K562 (cell line): ENCODE measurements at regions not wholly inside any gene's neighbourhood (a gene's known extent, or its start where the extent isn't known, plus 50 kb on each side); places are given as distances from the start of the nearest gene placed in this dataset.

Experiments
- ATAC-seq: fragments of 200-7000 bp; cut with Tn5 transposase; 3 replicates; pipeline ENCODE4 v1.9.1; 2020; ENCODE audit warnings: moderate library complexity
- BruUV-seq: library from RNA; stranded (reverse); fragments of 400-500 nt; replicated peaks from 2 replicates; lab custom pipeline; 2021; lab: Mats Ljungman, UMichigan
- CTCF ChIA-PET: fragments of 300-600 bp; formaldehyde crosslinking; extraction: SDS; loops from one replicate; lab custom pipeline; 2021; ENCODE audit warnings: low intra/inter-chr PET ratio; lab: Yijun Ruan, JAX
- POLR2A ChIA-PET: fragments of 300-600, 350-650 bp; sonication (Branson Sonifier 250); formaldehyde crosslinking; extraction: SDS; loops from one replicate; lab custom pipeline; 2021; ENCODE audit warnings: antibody characterized with exemption, inconsistent platforms; lab: Yijun Ruan, JAX
- DNase-seq, 4 experiments: peaks; one replicate each; pipeline versions ENCODE4 v3.0.0 to v3.0.0-alpha.2; 2011 to 2018; ENCODE audit warnings: low spot score in 3 of 4, mixed read lengths in 3 of 4; ENCODE audit errors: extremely low read depth in 1 of 4
- FAIRE-seq: peaks from 2 replicates; lab custom pipeline; 2011; peaks lifted over from hg19 to GRCh38; lab: Jason Lieb, UNC
- H2AFZ ChIP-seq: 2 replicates; pipeline ENCODE4 v1.6.0; 2011; ENCODE audit warnings: low read depth, low read length, control low read depth, inconsistent platforms
- H3K27ac ChIP-seq: fragments of 200-600 bp; 3 replicates; pipeline ENCODE4 v1.8.0; 2011; ENCODE audit warnings: low read depth, mild to moderate bottlenecking, control low read depth, inconsistent platforms, low read length, moderate library complexity, mixed read lengths; ENCODE audit errors: extremely low read depth
- H3K27me3 ChIP-seq, 2 experiments: fragments of 300-600 bp in 1 of 2; 2 replicates in 1 of 2; 3 replicates in 1 of 2; pipeline versions ENCODE4 v1.6.0 to v1.8.0; 2011; ENCODE audit warnings: inconsistent platforms in 2 of 2, low read length in 2 of 2, mild to moderate bottlenecking in 1 of 2, mixed read lengths in 1 of 2, moderate library complexity in 1 of 2; ENCODE audit not compliant: control insufficient read depth in 2 of 2, insufficient read depth in 2 of 2
- H3K36me3 ChIP-seq: fragments of 300-600 bp; 3 replicates; pipeline ENCODE4 v1.8.0; 2011; ENCODE audit warnings: mild to moderate bottlenecking, low read length, inconsistent platforms; ENCODE audit not compliant: control insufficient read depth, insufficient read depth
- H3K4me1 ChIP-seq, 2 experiments: fragments of 200-600 bp in 1 of 2; replicated peaks in 1 of 2; 2 replicates in 1 of 2; 3 replicates in 1 of 2; pipeline versions ENCODE4 v1.5.1 to v1.8.0; 2011; ENCODE audit warnings: inconsistent platforms in 2 of 2, low read length in 2 of 2, mild to moderate bottlenecking in 1 of 2, mixed read lengths in 1 of 2, moderate library complexity in 1 of 2; ENCODE audit not compliant: control insufficient read depth in 2 of 2, insufficient read depth in 2 of 2
- H3K4me2 ChIP-seq: 2 replicates; pipeline ENCODE4 v1.6.1; 2011; ENCODE audit warnings: low read length, control low read depth, inconsistent platforms, mixed read lengths; ENCODE audit not compliant: insufficient read depth
- H3K4me3 ChIP-seq: fragments of 200-600 bp; sonication (generic), shearing (Covaris generic); 2 replicates; pipeline ENCODE4 v1.5.1; 2016; ENCODE audit warnings: control low read depth, inconsistent platforms
- H3K79me2 ChIP-seq: fragments of 200-600 bp; 3 replicates; pipeline ENCODE4 v1.8.0; 2011; ENCODE audit warnings: low read length, inconsistent platforms; ENCODE audit not compliant: control insufficient read depth, insufficient read depth
- H3K9ac ChIP-seq, 2 experiments: 2 replicates each; pipeline versions ENCODE4 v1.6.0 to v1.6.1; 2011; ENCODE audit warnings: low read depth in 2 of 2, low read length in 2 of 2, control low read depth in 1 of 2, inconsistent platforms in 1 of 2, mild to moderate bottlenecking in 1 of 2, mixed read lengths in 1 of 2; ENCODE audit not compliant: insufficient read depth in 1 of 2
- H3K9me1 ChIP-seq: one replicate; pipeline ENCODE4 v1.6.0; 2011; ENCODE audit warnings: inconsistent platforms, mild to moderate bottlenecking, low read length, moderate library complexity; ENCODE audit not compliant: control insufficient read depth, insufficient read depth
- H3K9me3 ChIP-seq: replicated peaks from 2 replicates; pipeline ENCODE4 v1.5.1; 2011; ENCODE audit warnings: low read depth, low read length, inconsistent platforms; ENCODE audit not compliant: control insufficient read depth, insufficient read depth
- H4K20me1 ChIP-seq: replicated peaks from 2 replicates; pipeline ENCODE4 v1.6.1; 2011; ENCODE audit warnings: low read length, inconsistent platforms, mixed read lengths; ENCODE audit not compliant: control insufficient read depth, insufficient read depth
- C11orf30 ChIP-seq: fragments of 450-650 bp; IDR thresholded peaks from 2 replicates; pipeline ENCODE4 v1.6.1; 2016; ENCODE audit warnings: low read depth, mild to moderate bottlenecking
- CBX2 ChIP-seq: fragments of 200-600 bp; sonication (generic); IDR thresholded peaks from one replicate; pipeline ENCODE4 v1.6.1; 2012; ENCODE audit warnings: mild to moderate bottlenecking, low read length, inconsistent platforms; ENCODE audit not compliant: insufficient read depth, poor library complexity, severe bottlenecking
- CEBPZ ChIP-seq: fragments of 150-350 bp; IDR thresholded peaks from 2 replicates; pipeline ENCODE4 v1.6.1; 2014; ENCODE audit warnings: low read depth, mild to moderate bottlenecking, low read length, borderline replicate concordance
- ESRRA ChIP-seq: fragments of 450-650 bp; IDR thresholded peaks from 2 replicates; pipeline ENCODE4 v1.6.1; 2014; ENCODE audit warnings: low read depth, mild to moderate bottlenecking, moderate library complexity, borderline replicate concordance
- HDAC8 ChIP-seq: fragments of 450-650 bp; IDR thresholded peaks from 2 replicates; pipeline ENCODE4 v1.6.1; 2016; ENCODE audit warnings: mild to moderate bottlenecking, missing genetic modification characterization, moderate library complexity, missing compliant biosample characterization
- LEF1 ChIP-seq: fragments of 450-650 bp; IDR thresholded peaks from 2 replicates; pipeline ENCODE4 v1.6.1; 2016; ENCODE audit warnings: mild to moderate bottlenecking
- MAFF ChIP-seq: IDR thresholded peaks from 2 replicates; pipeline ENCODE4 v1.6.1; 2012; ENCODE audit warnings: low read length, improper control_type of control experiment
- RBM34 ChIP-seq: fragments of 200-400 bp; formaldehyde crosslinking; IDR thresholded peaks from 2 replicates; pipeline ENCODE4 v1.6.1; 2018; ENCODE audit warnings: low read length, borderline replicate concordance; ENCODE audit not compliant: insufficient read depth
- STAT5A ChIP-seq: IDR thresholded peaks from 2 replicates; pipeline ENCODE4 v1.6.1; 2012; ENCODE audit warnings: low read length, inconsistent platforms, borderline replicate concordance
- ZNF217 ChIP-seq: sonication (generic); formaldehyde crosslinking; IDR thresholded peaks from 2 replicates; pipeline ENCODE4 v1.8.0; 2022; ENCODE audit warnings: mild to moderate bottlenecking, missing genetic modification reagents
- ZNF507 ChIP-seq: conservative IDR thresholded peaks from 2 replicates; pipeline ENCODE4 v1.6.1; 2017; ENCODE audit warnings: missing genetic modification characterization, missing compliant biosample characterization
- ZNF584 ChIP-seq: fragments of 200-800 bp; sonication (Bioruptor generic); IDR thresholded peaks from 2 replicates; pipeline ENCODE4 v1.6.1; 2016; ENCODE audit warnings: low read depth, mild to moderate bottlenecking, missing genetic modification characterization, missing compliant biosample characterization
- ZNF707 ChIP-seq: fragments of 250-450 bp; sonication (Bioruptor Pico); conservative IDR thresholded peaks from 2 replicates; pipeline ENCODE4 v1.8.0; 2022; ENCODE audit warnings: inconsistent platforms, mild to moderate bottlenecking, moderate library complexity
- WGBS: fragments of 100-300 bp; shearing (Covaris generic); methylation state at CpG from one replicate; pipeline ENCODE4 v1.1.6; 2016; ENCODE audit warnings: low coverage, mixed read lengths; ENCODE audit not compliant: insufficient coverage; ENCODE audit errors: missing lambda C conversion rate; 5-methylcytosine and 5-hydroxymethylcytosine counted together
- in situ Hi-C: fragments of 300-500 bp; cut with MboI; formaldehyde crosslinking; loops from 4 replicates; pipeline ENCODE4 v1.15.0; 2018; ENCODE audit warnings: inconsistent platforms, mixed read lengths
- intact Hi-C: fragments of 100-400 bp; cut with micrococcal nuclease; formaldehyde crosslinking; loops from 2 replicates; pipeline ENCODE4 v1.14.2; 2022
- TF ChIP-seq, protein P1 (sequence below): fragments of 200-800 bp; sonication (Bioruptor generic); IDR thresholded peaks from 2 replicates; pipeline ENCODE4 v1.6.1; 2017; ENCODE audit warnings: missing genetic modification characterization, missing compliant biosample characterization

DNA sequence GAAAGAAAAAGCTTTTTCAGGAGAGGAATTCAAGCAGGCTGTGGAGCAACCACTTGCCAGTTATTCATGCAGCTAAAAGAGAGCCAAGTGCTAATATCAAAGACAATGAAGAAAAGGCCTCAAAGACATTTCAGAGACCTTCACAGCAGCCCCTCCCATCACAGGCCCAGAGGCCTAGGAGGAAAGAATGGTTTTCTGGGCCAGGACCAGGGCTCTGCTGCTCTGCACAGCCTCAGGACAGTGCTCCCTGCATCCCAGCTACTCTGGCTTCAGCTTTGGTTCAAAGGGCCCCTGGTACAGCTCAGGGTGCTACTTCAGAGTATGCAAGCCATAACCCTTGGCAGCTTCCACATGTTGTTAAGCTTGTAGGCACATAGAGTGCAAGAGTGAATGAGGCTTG, 119.5 kb downstream of the MSTN start (continued):
- TF ChIP-seq CEBPZ, result 0 out of 2 replicates have a peak, but pooled peaks have one; percentile 45

- no peaks in the 10 kb centered on the region for H3K9me1 ChIP-seq
- no TSS peak for BruUV-seq
- ATAC-seq (no peak), DNase-seq (no peak), FAIRE-seq (no peak)
- CTCF ChIA-PET, result no interaction called here
- POLR2A ChIA-PET, result no interaction called here
- H3K36me3 ChIP-seq, result no peaks in the 10 kb centered on the region
- no peaks in the 10 kb centered on the region for H3K9me3 ChIP-seq
- no peaks in the 10 kb centered on the region for H4K20me1 ChIP-seq
- no peak overlapping the region for H3K9ac ChIP-seq
- H3K4me1 ChIP-seq, result no peaks in the 10 kb centered on the region
- H3K4me2 ChIP-seq, result no peak overlapping the region
- WGBS, result 0% methylated on average over 1 of the region's 1 CpG
- H3K27ac ChIP-seq, result no peak overlapping the region
- no peak overlapping the region for H2AFZ ChIP-seq
- H3K27me3 ChIP-seq, result no peaks in the 10 kb centered on the region
- no peak overlapping the region for H3K4me3 ChIP-seq
- in situ Hi-C loops, result no loop called here
- no peaks in the 10 kb centered on the region for H3K79me2 ChIP-seq
- intact Hi-C loops, result no loop called here
- TF ChIP-seq ZNF707 (CRISPR knock-in tag) (no peak), STAT5A (no peak), HDAC8 (tag) (no peak), C11orf30 (no peak), ZNF217 (CRISPR knock-in tag) (no peak), LEF1 (no peak), CBX2 (no peak), ZNF584 (CRISPR knock-in tag) (no peak), ESRRA (no peak), ZNF507 (tag) (no peak), MAFF (no peak), RBM34 (no peak)
- TF ChIP-seq, protein P1, sequence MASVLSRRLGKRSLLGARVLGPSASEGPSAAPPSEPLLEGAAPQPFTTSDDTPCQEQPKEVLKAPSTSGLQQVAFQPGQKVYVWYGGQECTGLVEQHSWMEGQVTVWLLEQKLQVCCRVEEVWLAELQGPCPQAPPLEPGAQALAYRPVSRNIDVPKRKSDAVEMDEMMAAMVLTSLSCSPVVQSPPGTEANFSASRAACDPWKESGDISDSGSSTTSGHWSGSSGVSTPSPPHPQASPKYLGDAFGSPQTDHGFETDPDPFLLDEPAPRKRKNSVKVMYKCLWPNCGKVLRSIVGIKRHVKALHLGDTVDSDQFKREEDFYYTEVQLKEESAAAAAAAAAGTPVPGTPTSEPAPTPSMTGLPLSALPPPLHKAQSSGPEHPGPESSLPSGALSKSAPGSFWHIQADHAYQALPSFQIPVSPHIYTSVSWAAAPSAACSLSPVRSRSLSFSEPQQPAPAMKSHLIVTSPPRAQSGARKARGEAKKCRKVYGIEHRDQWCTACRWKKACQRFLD (CRISPR knock-in tag), result no peak
Measured at GRCh38 chr2:189940913-189941312, 121.6 kb downstream of the MSTN start.
